Osteocyte (in vitro differentiated cells): ENCODE measurements at regions not wholly inside any gene's neighbourhood (a gene's known extent, or its start where the extent isn't known, plus 50 kb on each side); places are given as distances from the start of the nearest gene placed in this dataset.

Source experiments
- DNase-seq: peaks from one replicate; pipeline ENCODE4 v3.0.0; 2021; ENCODE audit warnings: mixed read lengths; ENCODE audit not compliant: unreplicated experiment; ENCODE audit errors: extremely low spot score
- H3K27ac Mint-ChIP-seq: one replicate; pipeline ENCODE4 v1.8.0; 2021; ENCODE audit warnings: mild to moderate bottlenecking, mixed read lengths; ENCODE audit not compliant: unreplicated experiment
- H3K27me3 Mint-ChIP-seq: one replicate; pipeline ENCODE4 v1.8.0; 2021; ENCODE audit warnings: mixed read lengths; ENCODE audit not compliant: unreplicated experiment
- H3K36me3 Mint-ChIP-seq: one replicate; pipeline ENCODE4 v1.8.0; 2021; ENCODE audit warnings: mixed read lengths; ENCODE audit not compliant: unreplicated experiment
- H3K4me1 Mint-ChIP-seq: one replicate; pipeline ENCODE4 v1.8.0; 2021; ENCODE audit warnings: mixed read lengths; ENCODE audit not compliant: unreplicated experiment
- H3K4me3 Mint-ChIP-seq: one replicate; pipeline ENCODE4 v1.8.0; 2021; ENCODE audit warnings: mild to moderate bottlenecking, moderate library complexity, mixed read lengths; ENCODE audit not compliant: unreplicated experiment
- H3K9me3 Mint-ChIP-seq: one replicate; pipeline ENCODE4 v1.8.0; 2021; ENCODE audit warnings: mixed read lengths; ENCODE audit not compliant: unreplicated experiment
- CTCF ChIP-seq: fragments of 200-600 bp; sonication (generic); IDR thresholded peaks from 2 replicates; pipeline ENCODE4 v1.5.0; 2021; ENCODE audit warnings: antibody characterized with exemption, mild to moderate bottlenecking, moderate library complexity

GRCh38 chr5:85148701-85149100 lies 764.0 kb upstream of the EDIL3 start:
- TF ChIP-seq CTCF = no peak

DNA sequence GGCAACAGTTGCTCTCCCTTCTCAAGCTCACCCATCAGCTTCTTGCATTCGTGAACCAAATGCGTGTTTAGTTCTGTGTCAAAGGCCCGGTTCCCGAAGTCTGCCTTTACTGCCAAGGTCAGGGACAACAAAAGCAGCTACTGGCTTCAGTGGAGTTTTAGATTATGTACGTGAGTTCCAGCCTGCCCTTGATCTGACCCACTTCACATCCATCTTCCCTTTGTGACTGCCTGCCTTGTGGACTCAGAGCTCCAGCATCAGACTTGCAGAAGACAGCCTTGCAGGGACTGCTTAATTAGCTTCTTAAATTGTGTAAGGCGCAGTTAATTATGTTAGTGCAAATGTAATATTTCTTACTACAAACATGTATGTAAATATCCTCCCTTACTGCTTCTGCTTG lies 774.7 kb upstream of the EDIL3 start:
- no peak for DNase-seq
- H3K9me3 Mint-ChIP-seq = no peaks in the 10 kb centered on the region

More at GRCh38 chr5:85148701-85149100, 764.0 kb upstream of the EDIL3 start:
- Mint-ChIP-seq H3K27ac (no peak overlapping the region), H3K9me3 (no peaks in the 10 kb centered on the region), H3K4me3 (no peak overlapping the region), H3K4me1 (no peaks in the 10 kb centered on the region), H3K27me3 (peaks cover under 1% of the 10 kb centered on the region), H3K36me3 (no peaks in the 10 kb centered on the region)
- no peak for DNase-seq

GRCh38 chr5:85168474-85168873 lies 783.8 kb upstream of the EDIL3 start:
- no peak for TF ChIP-seq CTCF
- H3K27me3 Mint-ChIP-seq = no peaks in the 10 kb centered on the region
- H3K36me3 Mint-ChIP-seq = no peaks in the 10 kb centered on the region
- H3K9me3 Mint-ChIP-seq = peaks cover 6% of the 10 kb centered on the region
- DNase-seq = no peak
- no peak overlapping the region for H3K27ac Mint-ChIP-seq
- H3K4me1 Mint-ChIP-seq = no peaks in the 10 kb centered on the region
- H3K4me3 Mint-ChIP-seq = no peak overlapping the region

More for the DNA sequence above, 774.7 kb upstream of the EDIL3 start:
- Mint-ChIP-seq H3K27me3 (peaks cover 31% of the 10 kb centered on the region), H3K36me3 (no peaks in the 10 kb centered on the region), H3K27ac (no peak overlapping the region), H3K4me1 (no peaks in the 10 kb centered on the region), H3K4me3 (no peak overlapping the region)
- TF ChIP-seq CTCF = no peak

DNA sequence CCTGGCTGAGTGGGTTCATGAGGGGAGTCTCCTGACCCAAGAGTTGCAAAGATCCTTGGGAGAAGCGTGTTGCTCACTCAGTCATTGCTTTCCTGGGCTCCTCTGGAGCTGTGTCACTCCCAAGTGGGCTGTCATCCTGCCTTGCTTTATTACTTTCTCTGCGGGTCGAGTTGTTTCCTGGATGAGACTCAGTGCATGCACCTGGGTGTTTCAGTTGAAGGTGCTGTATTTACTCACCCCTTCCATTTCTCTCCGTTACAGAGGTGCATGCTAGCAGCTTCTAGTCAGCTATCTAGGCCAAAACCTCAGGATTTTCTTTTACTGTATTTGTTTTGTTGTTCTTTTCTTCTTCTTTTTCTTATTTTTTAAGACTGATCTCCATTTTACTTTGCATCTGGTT lies 785.5 kb upstream of the EDIL3 start:
- Mint-ChIP-seq H3K27ac (no peak overlapping the region), H3K36me3 (no peaks in the 10 kb centered on the region), H3K9me3 (peaks cover 5% of the 10 kb centered on the region), H3K4me1 (no peaks in the 10 kb centered on the region), H3K4me3 (no peak overlapping the region), H3K27me3 (peaks cover 4% of the 10 kb centered on the region)
- no peak for TF ChIP-seq CTCF
- DNase-seq = no peak

GRCh38 chr5:85173469-85173868 lies 788.8 kb upstream of the EDIL3 start:
- TF ChIP-seq CTCF = no peak
- Mint-ChIP-seq H3K4me1 (no peaks in the 10 kb centered on the region), H3K27me3 (peaks cover 6% of the 10 kb centered on the region)

More at GRCh38 chr5:85173469-85173868, 788.8 kb upstream of the EDIL3 start:
- H3K27ac Mint-ChIP-seq = no peak overlapping the region
- DNase-seq = no peak
- H3K9me3 Mint-ChIP-seq = no peaks in the 10 kb centered on the region
- H3K36me3 Mint-ChIP-seq = no peaks in the 10 kb centered on the region
- H3K4me3 Mint-ChIP-seq = no peak overlapping the region
